AG04449 (cell line): ENCODE measurements at regions not wholly inside any gene's neighbourhood (a gene's known extent, or its start where the extent isn't known, plus 50 kb on each side); places are given as distances from the start of the nearest gene placed in this dataset.

Source experiments
- CTCF ChIA-PET: fragments of 350-600 bp; formaldehyde crosslinking; extraction: SDS; loops from one replicate; lab custom pipeline; 2021; ENCODE audit warnings: antibody characterized with exemption; lab: Yijun Ruan, JAX
- POLR2A ChIA-PET: fragments of 400-600, 350-600 bp; formaldehyde crosslinking; extraction: SDS; loops from one replicate; lab custom pipeline; 2020; ENCODE audit warnings: antibody characterized with exemption, inconsistent platforms; lab: Yijun Ruan, JAX
- DNase-seq: peaks from one replicate; pipeline ENCODE4 v3.0.0-alpha.2; 2010; ENCODE audit warnings: low read depth, low spot score
- H3K4me3 ChIP-seq: 2 replicates; pipeline ENCODE4 v1.5.1; 2011; ENCODE audit warnings: low read depth, mild to moderate bottlenecking, control low read depth, low read length
- TF ChIP-seq, protein P1 (sequence below): IDR thresholded peaks from one replicate; pipeline ENCODE4 v1.5.1; 2011; ENCODE audit warnings: mild to moderate bottlenecking, moderate library complexity, low read length, control low read depth, inconsistent platforms; ENCODE audit not compliant: insufficient read depth; ENCODE audit errors: missing control alignments

DNA sequence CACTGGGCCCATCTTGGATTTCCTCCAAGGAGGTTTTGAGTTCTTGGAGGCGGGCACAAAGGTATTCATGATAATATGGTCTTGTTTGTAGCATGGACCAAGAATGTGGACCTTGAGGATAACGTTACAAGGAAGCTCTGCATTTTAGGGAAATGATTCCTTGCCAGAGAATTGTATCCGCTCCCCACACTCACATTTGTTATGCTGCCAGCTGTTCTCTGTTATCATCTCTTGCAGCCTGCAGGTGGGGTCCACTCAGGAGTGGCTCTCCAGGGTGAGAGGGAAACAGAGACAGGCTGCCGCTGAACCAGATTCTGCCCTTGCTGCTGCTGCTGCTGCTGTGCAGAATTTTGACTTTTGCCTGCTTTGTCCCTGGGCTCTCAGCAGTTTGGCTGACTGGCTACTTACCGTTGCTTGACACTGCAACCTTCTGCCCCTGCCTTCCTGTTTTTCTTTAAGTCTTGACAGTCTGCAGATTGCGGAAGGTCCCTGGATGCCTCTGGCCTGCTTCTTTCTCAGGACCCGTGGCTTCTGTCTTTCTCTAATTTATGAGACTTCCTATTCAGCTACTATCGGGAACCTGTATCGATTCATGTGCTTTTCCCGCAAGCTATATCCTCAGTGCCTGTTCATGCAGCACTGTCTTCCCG, 122.3 kb upstream of the DOCK10 start:
- ChIA-PET POLR2A (no interaction called here), CTCF (no interaction called here)
- TF ChIP-seq, protein P1, sequence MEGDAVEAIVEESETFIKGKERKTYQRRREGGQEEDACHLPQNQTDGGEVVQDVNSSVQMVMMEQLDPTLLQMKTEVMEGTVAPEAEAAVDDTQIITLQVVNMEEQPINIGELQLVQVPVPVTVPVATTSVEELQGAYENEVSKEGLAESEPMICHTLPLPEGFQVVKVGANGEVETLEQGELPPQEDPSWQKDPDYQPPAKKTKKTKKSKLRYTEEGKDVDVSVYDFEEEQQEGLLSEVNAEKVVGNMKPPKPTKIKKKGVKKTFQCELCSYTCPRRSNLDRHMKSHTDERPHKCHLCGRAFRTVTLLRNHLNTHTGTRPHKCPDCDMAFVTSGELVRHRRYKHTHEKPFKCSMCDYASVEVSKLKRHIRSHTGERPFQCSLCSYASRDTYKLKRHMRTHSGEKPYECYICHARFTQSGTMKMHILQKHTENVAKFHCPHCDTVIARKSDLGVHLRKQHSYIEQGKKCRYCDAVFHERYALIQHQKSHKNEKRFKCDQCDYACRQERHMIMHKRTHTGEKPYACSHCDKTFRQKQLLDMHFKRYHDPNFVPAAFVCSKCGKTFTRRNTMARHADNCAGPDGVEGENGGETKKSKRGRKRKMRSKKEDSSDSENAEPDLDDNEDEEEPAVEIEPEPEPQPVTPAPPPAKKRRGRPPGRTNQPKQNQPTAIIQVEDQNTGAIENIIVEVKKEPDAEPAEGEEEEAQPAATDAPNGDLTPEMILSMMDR: no peak
- no peak for DNase-seq
- H3K4me3 ChIP-seq: no peak overlapping the region

DNA sequence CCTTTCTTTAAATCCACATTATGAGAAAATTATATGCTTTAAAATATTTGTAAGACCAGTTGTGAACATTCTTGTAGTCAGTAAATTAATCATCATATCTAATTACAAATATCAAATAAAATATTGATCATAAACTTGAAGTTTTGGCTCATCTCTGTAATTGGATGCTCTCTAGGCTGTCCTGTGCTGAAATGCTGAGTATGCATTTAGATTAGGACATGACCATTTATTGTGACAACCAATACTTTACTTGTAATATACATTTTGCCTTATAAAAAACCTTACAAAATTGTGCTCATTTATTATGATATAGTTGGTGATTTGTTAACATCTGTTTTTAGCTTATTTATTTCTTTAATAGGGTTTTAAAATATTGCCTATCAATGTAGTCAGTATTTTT, 116.1 kb upstream of the DOCK10 start:
- CTCF ChIA-PET: no interaction called here

DNA sequence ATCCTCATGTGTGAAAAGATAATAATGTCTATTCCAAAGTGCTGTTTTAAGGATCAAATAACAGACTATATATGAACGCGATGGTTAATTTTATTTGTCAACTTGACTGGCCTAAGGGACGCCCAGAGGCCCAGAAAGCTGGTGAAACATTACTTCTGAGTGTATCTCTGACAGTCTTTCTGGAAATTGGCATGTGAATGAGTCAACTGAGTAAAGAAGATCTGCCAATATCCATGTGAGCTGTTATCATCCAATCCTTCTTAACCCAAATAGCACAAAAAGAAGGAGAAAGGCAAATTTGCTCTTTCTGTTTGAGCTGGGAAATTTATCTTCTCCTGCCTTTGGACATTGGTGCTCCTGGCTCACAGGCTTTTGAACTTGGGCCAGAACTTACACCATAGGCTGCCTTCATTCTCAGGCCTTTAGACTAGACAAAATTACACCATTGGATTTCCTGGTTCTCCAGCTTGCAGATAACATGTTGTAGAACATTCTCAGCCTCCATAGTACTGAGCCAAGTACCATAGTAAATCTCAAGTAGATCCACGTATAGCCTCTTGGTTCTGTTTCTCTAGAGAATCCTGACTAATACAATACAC, 114.7 kb upstream of the DOCK10 start:
- POLR2A ChIA-PET: no interaction called here
- DNase-seq: no peak
- CTCF ChIA-PET: no interaction called here
- TF ChIP-seq, protein P1: no peak
- no peak overlapping the region for H3K4me3 ChIP-seq

More for the DNA sequence above, 116.1 kb upstream of the DOCK10 start:
- no peak for DNase-seq
- POLR2A ChIA-PET: no interaction called here
- no peak overlapping the region for H3K4me3 ChIP-seq
- TF ChIP-seq, protein P1: no peak

DNA sequence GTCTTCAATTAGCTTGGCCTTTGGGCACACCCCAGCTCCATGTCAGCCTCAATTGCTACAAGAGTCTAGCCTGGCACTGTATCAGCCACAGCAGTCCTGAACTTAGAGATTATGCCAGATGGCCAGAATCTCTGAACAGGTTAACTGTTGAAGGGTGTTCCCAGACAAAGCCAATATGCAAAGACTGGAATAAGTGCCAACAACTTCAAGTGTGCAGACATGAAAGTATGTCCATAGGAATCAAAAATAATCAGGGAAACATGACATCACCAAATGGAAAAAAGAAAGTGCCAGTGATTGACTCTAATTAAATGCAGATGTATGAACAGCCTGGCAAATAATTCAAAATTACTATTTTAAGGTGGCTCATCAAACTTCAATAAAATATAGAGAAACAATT, 98.5 kb upstream of the DOCK10 start:
- TF ChIP-seq, protein P1: no peak
- ChIA-PET CTCF (interaction anchor here (1.3 kb wide), 1 partner anchor 16 kb away, joined by 3 read pairs; no protein-coding TSS in a partner anchor), POLR2A (no interaction called here)
- no peak for DNase-seq
- no peak overlapping the region for H3K4me3 ChIP-seq

DNA sequence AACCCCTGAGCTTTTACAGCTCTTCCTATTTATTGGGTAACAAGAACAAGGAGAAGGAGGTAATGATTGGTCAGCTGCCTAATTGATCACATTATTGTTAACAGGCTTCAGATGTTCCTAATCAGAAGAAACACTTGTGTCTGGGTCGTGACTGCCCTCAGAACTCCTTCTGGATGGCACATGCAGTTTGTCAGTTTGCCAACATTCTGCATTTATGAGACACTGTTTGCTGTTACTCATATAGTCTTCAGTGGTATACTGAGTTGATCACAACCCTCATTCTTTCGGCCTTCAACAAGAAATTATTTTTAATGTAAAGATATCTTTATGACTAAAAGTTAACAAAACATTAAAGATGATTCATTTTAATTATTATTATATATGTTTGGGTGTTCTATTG, 95.7 kb upstream of the DOCK10 start:
- TF ChIP-seq, protein P1: no peak
- no peak overlapping the region for H3K4me3 ChIP-seq
- ChIA-PET CTCF (interaction anchor here (0.8 to 1.6 kb wide), 3 partner anchors 12 to 16 kb away, joined by 3 to 4 read pairs (median 3); no protein-coding TSS in a partner anchor), POLR2A (no interaction called here)
- no peak for DNase-seq

DNA sequence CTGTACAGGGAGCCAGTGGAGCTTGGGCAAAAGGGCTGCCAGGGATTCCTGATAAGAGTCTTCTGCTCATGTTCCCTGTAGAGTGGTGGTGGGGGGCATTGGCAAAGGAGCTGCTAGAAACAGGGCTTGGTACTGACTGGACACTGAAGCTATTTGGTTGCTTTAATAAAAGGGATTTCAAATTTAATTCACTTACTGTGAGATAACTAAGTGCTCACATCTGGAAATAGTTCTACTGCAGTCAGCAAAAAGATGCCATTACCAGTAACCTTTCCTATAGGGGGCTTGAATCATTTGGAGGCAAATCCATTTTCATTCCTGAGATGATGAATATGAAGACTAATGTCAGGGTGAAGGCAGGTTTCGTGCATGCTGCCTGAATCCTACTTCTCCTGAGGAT, 94.3 kb upstream of the DOCK10 start:
- no peak for DNase-seq
- CTCF ChIA-PET: interaction anchor here (0.7 to 1.1 kb wide), 3 partner anchors 11 to 14 kb away, joined by 3 to 4 read pairs (median 4); no protein-coding TSS in a partner anchor
- H3K4me3 ChIP-seq: no peak overlapping the region
- POLR2A ChIA-PET: no interaction called here
- TF ChIP-seq, protein P1: no peak
